ENCODE measurements at regions not wholly inside any gene's neighbourhood (a gene's known extent, or its start where the extent isn't known, plus 50 kb on each side); places are given as distances from the start of the nearest gene placed in this dataset.

- in situ Hi-C loops (cut with HindIII; ENCODE audit: low sequenced_read_pairs): no loop called here
- no peak overlapping the region for H3K4me3 ChIP-seq (ENCODE audit: low read depth, low read length)
- TF ChIP-seq CTCF (IDR thresholded peaks at IDR 0.05; ENCODE audit: low read depth, low read length, missing control alignments): no peak
- no peak for DNase-seq (ENCODE audit: low read depth)
Measured at GRCh38 chr2:74036010-74036409, 51.3 kb downstream of the TET3 start.

- no peak overlapping the region for H3K4me3 ChIP-seq (ENCODE audit: low read depth, low read length)
- in situ Hi-C loops (cut with HindIII; ENCODE audit: low sequenced_read_pairs): no loop called here
- no peak for TF ChIP-seq CTCF (IDR thresholded peaks at IDR 0.05; ENCODE audit: low read depth, low read length, missing control alignments)
- no peak for DNase-seq (ENCODE audit: low read depth)
Measured at GRCh38 chr2:74036450-74037195, 51.9 kb downstream of the TET3 start.

GRCh38 chr2:74037379-74037860 is 52.7 kb downstream of the TET3 start:
- no peak for DNase-seq (ENCODE audit: low read depth)
- in situ Hi-C loops (cut with HindIII; ENCODE audit: low sequenced_read_pairs): no loop called here
- H3K4me3 ChIP-seq (ENCODE audit: low read depth, low read length): no peak overlapping the region
- TF ChIP-seq CTCF (IDR thresholded peaks at IDR 0.05; ENCODE audit: low read depth, low read length, missing control alignments): no peak

GRCh38 chr2:74039611-74040010 is 54.9 kb downstream of the TET3 start:
- DNase-seq (ENCODE audit: low read depth): no peak
- in situ Hi-C loops (cut with HindIII; ENCODE audit: low sequenced_read_pairs): no loop called here
- H3K4me3 ChIP-seq (ENCODE audit: low read depth, low read length): no peak overlapping the region
- no peak for TF ChIP-seq CTCF (IDR thresholded peaks at IDR 0.05; ENCODE audit: low read depth, low read length, missing control alignments)

- in situ Hi-C loops (cut with HindIII; ENCODE audit: low sequenced_read_pairs): no loop called here
- no peak for TF ChIP-seq CTCF (IDR thresholded peaks at IDR 0.05; ENCODE audit: low read depth, low read length, missing control alignments)
- H3K4me3 ChIP-seq (ENCODE audit: low read depth, low read length): no peak overlapping the region
- no peak for DNase-seq (ENCODE audit: low read depth)
Measured at GRCh38 chr2:74041182-74041581, 56.5 kb downstream of the TET3 start.

DNA sequence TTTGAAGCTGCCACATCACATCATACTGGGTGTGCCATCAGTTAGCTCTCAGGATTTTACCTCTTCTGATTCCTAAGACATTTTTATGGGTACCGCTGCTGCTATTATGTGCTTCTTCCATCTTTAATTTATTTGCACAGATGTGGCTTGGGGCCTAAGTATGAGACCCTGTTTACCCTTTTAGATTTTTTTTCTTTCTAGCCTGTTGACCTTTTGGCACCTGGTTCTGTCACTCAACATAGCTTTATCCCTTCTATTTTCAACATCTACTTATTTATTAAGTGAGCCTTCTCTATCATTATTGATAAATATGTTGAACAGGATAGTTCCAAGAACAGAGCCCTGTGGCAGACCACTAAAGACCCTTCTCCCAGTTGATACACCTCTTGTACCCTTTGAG is 57.0 kb downstream of the TET3 start:
- H3K4me3 ChIP-seq (ENCODE audit: low read depth, low read length): no peak overlapping the region
- DNase-seq (ENCODE audit: low read depth): no peak
- TF ChIP-seq CTCF (IDR thresholded peaks at IDR 0.05; ENCODE audit: low read depth, low read length, missing control alignments): no peak
- in situ Hi-C loops (cut with HindIII; ENCODE audit: low sequenced_read_pairs): no loop called here

Data from astrocyte of the cerebellum (primary cell).